Suprapubic skin (tissue), 4 donors: ENCODE measurements at regions not wholly inside any gene's neighbourhood (a gene's known extent, or its start where the extent isn't known, plus 50 kb on each side); places are given as distances from the start of the nearest gene placed in this dataset.

Experiments
- DNase-seq, 2 donors: peaks; one replicate each; pipeline ENCODE4 v3.0.0-alpha.2; 2019; ENCODE audit warnings: low spot score in 2 of 2
- H3K27ac ChIP-seq: fragments of 200-600 bp; sonication (generic); one replicate; pipeline ENCODE4 v1.5.1; 2019
- H3K27me3 ChIP-seq: fragments of 200-600 bp; sonication (generic); one replicate; pipeline ENCODE4 v1.5.1; 2019
- H3K36me3 ChIP-seq: fragments of 200-600 bp; sonication (generic); one replicate; pipeline ENCODE4 v1.5.1; 2019
- H3K4me1 ChIP-seq: fragments of 200-600 bp; sonication (generic); one replicate; pipeline ENCODE4 v1.5.1; 2019
- H3K4me3 ChIP-seq: fragments of 200-600 bp; sonication (generic); one replicate; pipeline ENCODE4 v1.5.1; 2019; ENCODE audit warnings: mild to moderate bottlenecking
- H3K9me3 ChIP-seq: fragments of 200-600 bp; sonication (generic); one replicate; pipeline ENCODE4 v1.5.1; 2019
- EP300 ChIP-seq: sonication (generic); formaldehyde crosslinking; IDR thresholded peaks from one replicate; pipeline ENCODE4 v1.6.1; 2017; ENCODE audit warnings: antibody characterized with exemption
- POLR2A ChIP-seq, 2 donors: fragments of 450-650 bp; IDR thresholded peaks; one replicate each; pipeline ENCODE4 v1.6.1; 2017; ENCODE audit warnings: antibody characterized with exemption in 2 of 2, mild to moderate bottlenecking in 2 of 2, moderate library complexity in 2 of 2
- POLR2AphosphoS5 ChIP-seq, 3 donors: sonication (generic); formaldehyde crosslinking; IDR thresholded peaks; one replicate each; pipeline ENCODE4 v1.6.1; 2017; ENCODE audit warnings: antibody characterized with exemption in 3 of 3
- WGBS: methylation state at CpG from one replicate; pipeline ENCODE4 v1.1.5; 2018; 5-methylcytosine and 5-hydroxymethylcytosine counted together
- TF ChIP-seq, protein P1 (sequence below), 2 donors: fragments of 200-600 bp in 1 of 2; fragments of 450-650 bp in 1 of 2; sonication (generic) in 1 of 2; IDR thresholded peaks; one replicate each; pipeline ENCODE4 v1.5.1; 2016 to 2019; ENCODE audit warnings: antibody characterized with exemption in 2 of 2, mild to moderate bottlenecking in 1 of 2, moderate library complexity in 1 of 2

DNA sequence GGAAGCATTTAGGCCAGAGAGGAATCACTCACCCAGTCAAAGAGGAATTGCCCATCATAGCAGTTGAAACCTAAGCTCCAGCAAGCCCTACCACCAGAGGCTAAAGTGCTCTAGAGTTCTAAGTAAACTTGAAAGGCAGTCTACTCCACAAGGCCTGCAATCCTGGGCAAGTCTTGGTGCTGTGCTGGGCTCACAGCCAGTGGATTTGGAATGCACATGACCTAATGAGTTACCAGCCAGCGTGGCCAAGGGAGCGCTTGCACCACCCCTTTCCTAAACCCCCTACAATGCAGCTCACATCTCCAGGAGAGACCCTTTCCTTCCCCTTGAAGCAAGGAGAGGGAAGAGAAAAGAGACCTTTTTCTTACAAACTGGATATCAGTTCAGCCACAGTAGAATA, 445.7 kb downstream of the GASK1B start:
- Histone ChIP-seq H3K4me1 (no peaks in the 10 kb centered on the region), H3K36me3 (no peaks in the 10 kb centered on the region), H3K9me3 (no peaks in the 10 kb centered on the region), H3K4me3 (no peak overlapping the region), H3K27ac (no peak overlapping the region), H3K27me3 (no peaks in the 10 kb centered on the region)
- WGBS = no CpG with 5 or more reads among the region's 2 CpGs
- no peak for DNase-seq
- no peak for TF ChIP-seq POLR2A (IDR thresholded peaks at IDR 0.05)
- TF ChIP-seq, protein P1, sequence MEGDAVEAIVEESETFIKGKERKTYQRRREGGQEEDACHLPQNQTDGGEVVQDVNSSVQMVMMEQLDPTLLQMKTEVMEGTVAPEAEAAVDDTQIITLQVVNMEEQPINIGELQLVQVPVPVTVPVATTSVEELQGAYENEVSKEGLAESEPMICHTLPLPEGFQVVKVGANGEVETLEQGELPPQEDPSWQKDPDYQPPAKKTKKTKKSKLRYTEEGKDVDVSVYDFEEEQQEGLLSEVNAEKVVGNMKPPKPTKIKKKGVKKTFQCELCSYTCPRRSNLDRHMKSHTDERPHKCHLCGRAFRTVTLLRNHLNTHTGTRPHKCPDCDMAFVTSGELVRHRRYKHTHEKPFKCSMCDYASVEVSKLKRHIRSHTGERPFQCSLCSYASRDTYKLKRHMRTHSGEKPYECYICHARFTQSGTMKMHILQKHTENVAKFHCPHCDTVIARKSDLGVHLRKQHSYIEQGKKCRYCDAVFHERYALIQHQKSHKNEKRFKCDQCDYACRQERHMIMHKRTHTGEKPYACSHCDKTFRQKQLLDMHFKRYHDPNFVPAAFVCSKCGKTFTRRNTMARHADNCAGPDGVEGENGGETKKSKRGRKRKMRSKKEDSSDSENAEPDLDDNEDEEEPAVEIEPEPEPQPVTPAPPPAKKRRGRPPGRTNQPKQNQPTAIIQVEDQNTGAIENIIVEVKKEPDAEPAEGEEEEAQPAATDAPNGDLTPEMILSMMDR (IDR thresholded peaks at IDR 0.05) = no peak
- no peak for TF ChIP-seq EP300
- no peak for TF ChIP-seq POLR2AphosphoS5 (IDR thresholded peaks at IDR 0.05)

DNA sequence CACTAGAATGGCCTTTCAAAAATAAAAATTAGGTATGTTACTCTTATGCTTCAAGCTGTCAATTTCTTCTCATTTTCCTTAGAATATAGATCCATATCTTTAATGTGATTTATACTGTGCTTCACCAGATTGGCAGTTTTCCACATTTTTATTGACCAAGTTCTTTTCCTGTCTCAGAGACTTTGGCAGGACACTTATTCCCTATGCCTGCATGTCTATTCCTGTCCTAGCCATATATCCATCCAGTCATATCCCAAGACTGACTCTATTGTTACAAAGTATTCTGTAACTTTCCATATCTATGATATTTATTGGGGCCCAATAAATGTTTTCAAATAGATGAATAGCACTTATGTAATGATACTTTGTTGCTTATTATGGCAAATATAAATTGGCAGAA, 450.7 kb downstream of the GASK1B start:
- Histone ChIP-seq H3K27me3 (no peaks in the 10 kb centered on the region), H3K36me3 (no peaks in the 10 kb centered on the region), H3K27ac (no peak overlapping the region), H3K4me1 (no peaks in the 10 kb centered on the region), H3K9me3 (no peaks in the 10 kb centered on the region), H3K4me3 (no peak overlapping the region)
- TF ChIP-seq POLR2A (IDR thresholded peaks at IDR 0.05) (no peak), EP300 (no peak), POLR2AphosphoS5 (IDR thresholded peaks at IDR 0.05) (no peak)
- TF ChIP-seq, protein P1 (IDR thresholded peaks at IDR 0.05) = no peak
- DNase-seq = no peak

DNA sequence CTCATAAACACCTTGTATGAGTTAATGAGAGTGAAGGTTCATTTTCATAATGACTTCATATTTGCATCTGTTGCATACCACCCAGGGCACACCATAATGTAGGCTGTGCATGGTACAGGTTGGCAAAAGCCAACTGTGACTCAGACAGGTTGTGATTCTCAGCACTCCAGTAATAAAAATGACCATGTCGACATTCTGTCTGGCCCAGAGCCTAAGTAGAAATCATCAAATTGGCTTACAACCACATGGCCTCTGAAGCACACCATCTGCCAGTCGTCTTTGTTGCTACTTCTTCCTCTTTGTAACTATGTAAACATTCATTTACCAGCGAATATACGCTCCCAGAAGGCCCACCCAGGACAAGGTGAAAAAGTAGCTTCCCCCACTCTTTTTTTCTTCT, 459.5 kb downstream of the GASK1B start:
- Histone ChIP-seq H3K9me3 (no peaks in the 10 kb centered on the region), H3K27ac (no peak overlapping the region), H3K27me3 (no peaks in the 10 kb centered on the region), H3K36me3 (no peaks in the 10 kb centered on the region), H3K4me3 (no peak overlapping the region), H3K4me1 (no peaks in the 10 kb centered on the region)
- TF ChIP-seq POLR2A (IDR thresholded peaks at IDR 0.05) (no peak), POLR2AphosphoS5 (IDR thresholded peaks at IDR 0.05) (no peak), EP300 (no peak)
- TF ChIP-seq, protein P1 (IDR thresholded peaks at IDR 0.05) = no peak
- WGBS = 45% methylated on average over 4 of the region's 4 CpGs
- no peak for DNase-seq

DNA sequence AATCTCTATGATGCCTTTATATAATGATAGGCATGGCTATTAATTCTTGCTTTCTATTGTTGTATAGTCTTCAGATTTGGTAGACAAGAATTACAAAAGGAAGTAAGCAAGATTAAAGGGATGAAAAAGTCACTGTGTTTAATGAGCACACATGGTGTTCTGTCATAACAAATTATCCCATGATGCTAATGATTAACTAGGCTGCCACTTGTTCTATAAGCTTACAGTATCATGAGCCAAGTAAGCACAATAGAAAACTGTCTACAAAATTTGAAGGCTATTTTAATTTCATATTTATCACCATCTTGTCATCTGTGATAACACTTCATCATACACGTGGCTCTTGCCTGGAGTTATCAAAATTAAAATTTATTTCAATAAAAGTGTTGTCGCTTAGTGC, 466.7 kb downstream of the GASK1B start:
- H3K27ac ChIP-seq = no peak overlapping the region
- H3K36me3 ChIP-seq = no peaks in the 10 kb centered on the region
- no peak for DNase-seq
- no peaks in the 10 kb centered on the region for H3K4me1 ChIP-seq
- WGBS = 65% methylated on average over 2 of the region's 2 CpGs
- no peaks in the 10 kb centered on the region for H3K27me3 ChIP-seq
- H3K9me3 ChIP-seq = no peaks in the 10 kb centered on the region
- TF ChIP-seq POLR2AphosphoS5 (IDR thresholded peaks at IDR 0.05) (no peak), POLR2A (IDR thresholded peaks at IDR 0.05) (no peak), EP300 (no peak)
- TF ChIP-seq, protein P1 (IDR thresholded peaks at IDR 0.05) = no peak
- H3K4me3 ChIP-seq = no peak overlapping the region

DNA sequence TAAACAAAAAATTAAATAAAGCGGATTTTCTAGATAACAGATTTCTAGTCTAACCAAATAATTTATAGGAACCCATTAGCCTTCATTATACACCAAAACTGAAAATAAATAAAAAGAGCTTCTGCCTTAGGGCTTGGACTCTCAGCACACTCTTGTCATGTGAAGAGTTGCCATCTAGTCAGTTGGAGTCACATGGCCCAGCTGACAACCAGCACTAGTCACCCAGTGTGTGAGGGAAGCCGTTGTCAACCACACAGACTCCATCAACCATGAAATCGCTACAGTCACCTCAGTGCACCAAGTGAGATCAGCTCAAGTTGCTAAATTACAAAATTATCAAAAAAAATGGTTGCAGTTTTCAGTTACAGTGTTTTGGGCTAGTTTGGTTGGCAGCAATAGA, 470.0 kb downstream of the GASK1B start:
- Histone ChIP-seq H3K27me3 (no peaks in the 10 kb centered on the region), H3K9me3 (no peaks in the 10 kb centered on the region), H3K4me3 (no peak overlapping the region), H3K27ac (no peak overlapping the region), H3K36me3 (no peaks in the 10 kb centered on the region), H3K4me1 (no peaks in the 10 kb centered on the region)
- no peak for DNase-seq
- no peak for TF ChIP-seq EP300
- TF ChIP-seq, protein P1 (IDR thresholded peaks at IDR 0.05) = no peak
- TF ChIP-seq POLR2AphosphoS5 (IDR thresholded peaks at IDR 0.05) = no peak
- no peak for TF ChIP-seq POLR2A (IDR thresholded peaks at IDR 0.05)
- 98% methylated on average over 3 of the region's 3 CpGs for WGBS
